ENCODE measurements at regions not wholly inside any gene's neighbourhood (a gene's known extent, or its start where the extent isn't known, plus 50 kb on each side); places are given as distances from the start of the nearest gene placed in this dataset.

GRCh38 chr13:65615506-65615905 is 1614.6 kb downstream of the PCDH9 start (continued):
- TF ChIP-seq, protein P1, sequence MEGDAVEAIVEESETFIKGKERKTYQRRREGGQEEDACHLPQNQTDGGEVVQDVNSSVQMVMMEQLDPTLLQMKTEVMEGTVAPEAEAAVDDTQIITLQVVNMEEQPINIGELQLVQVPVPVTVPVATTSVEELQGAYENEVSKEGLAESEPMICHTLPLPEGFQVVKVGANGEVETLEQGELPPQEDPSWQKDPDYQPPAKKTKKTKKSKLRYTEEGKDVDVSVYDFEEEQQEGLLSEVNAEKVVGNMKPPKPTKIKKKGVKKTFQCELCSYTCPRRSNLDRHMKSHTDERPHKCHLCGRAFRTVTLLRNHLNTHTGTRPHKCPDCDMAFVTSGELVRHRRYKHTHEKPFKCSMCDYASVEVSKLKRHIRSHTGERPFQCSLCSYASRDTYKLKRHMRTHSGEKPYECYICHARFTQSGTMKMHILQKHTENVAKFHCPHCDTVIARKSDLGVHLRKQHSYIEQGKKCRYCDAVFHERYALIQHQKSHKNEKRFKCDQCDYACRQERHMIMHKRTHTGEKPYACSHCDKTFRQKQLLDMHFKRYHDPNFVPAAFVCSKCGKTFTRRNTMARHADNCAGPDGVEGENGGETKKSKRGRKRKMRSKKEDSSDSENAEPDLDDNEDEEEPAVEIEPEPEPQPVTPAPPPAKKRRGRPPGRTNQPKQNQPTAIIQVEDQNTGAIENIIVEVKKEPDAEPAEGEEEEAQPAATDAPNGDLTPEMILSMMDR (conservative IDR thresholded peaks at IDR 0.05; ENCODE audit: low read depth in 2 of 2) = no peak
- TF ChIP-seq CREB1 (CRISPR knock-in tag; IDR thresholded peaks at IDR 0.05; ENCODE audit: low read depth) (no peak), STAT1 (IDR thresholded peaks at IDR 0.05; ENCODE audit: unreplicated experiment) (no peak), JUNB (IDR thresholded peaks at IDR 0.05; ENCODE audit: unreplicated experiment) (no peak)

GRCh38 chr13:65613004-65613403 is 1617.1 kb downstream of the PCDH9 start:
- H3K27me3 ChIP-seq (ENCODE audit: insufficient read depth) = no peaks in the 10 kb centered on the region

More at GRCh38 chr13:65613004-65613403, 1617.1 kb downstream of the PCDH9 start:
- no peak overlapping the region for H2AFZ ChIP-seq
- no peak overlapping the region for H3K4me2 ChIP-seq
- no peak overlapping the region for H3K27ac ChIP-seq (ENCODE audit: low read depth)
- Mint-ChIP-seq H3K36me3 (ENCODE audit: low read depth) (no peaks in the 10 kb centered on the region), H3K9me3 (peaks cover 3% of the 10 kb centered on the region; the same call in 1 of the 3 replicates), H3K4me1 (no peaks in the 10 kb centered on the region), H3K4me3 (no peak overlapping the region), H3K27ac (no peak overlapping the region), H3K27me3 (ENCODE audit: insufficient read depth, low read depth, poor library complexity) (peaks cover 2% of the 10 kb centered on the region)
- ATAC-seq = peak; percentile 74
- no peaks in the 10 kb centered on the region for H3K36me3 ChIP-seq (ENCODE audit: insufficient read depth)
- no peaks in the 10 kb centered on the region for H3K9me2 ChIP-seq (ENCODE audit: insufficient read depth)
- TF ChIP-seq ZNF331 (CRISPR knock-in tag; IDR thresholded peaks at IDR 0.05; ENCODE audit: low read depth) = no peak
- TF ChIP-seq, protein P1 (conservative IDR thresholded peaks at IDR 0.05; ENCODE audit: low read depth in 2 of 2) = peak; percentile 70 to 71
- no peak for TF ChIP-seq ETS1 (IDR thresholded peaks at IDR 0.05)
- no peak for TF ChIP-seq CREB1 (CRISPR knock-in tag; IDR thresholded peaks at IDR 0.05; ENCODE audit: low read depth)
- H3F3A ChIP-seq (replicated peaks; ENCODE audit: low read depth) = no peaks in the 10 kb centered on the region
- peak; percentile 62 for DNase-seq (ENCODE audit: low spot score)
- H3K79me2 ChIP-seq (replicated peaks; ENCODE audit: insufficient read depth) = no peaks in the 10 kb centered on the region
- no peak overlapping the region for H3K4me3 ChIP-seq
- H4K20me1 ChIP-seq (replicated peaks; ENCODE audit: insufficient read depth) = no peaks in the 10 kb centered on the region
- H3K4me1 ChIP-seq (ENCODE audit: insufficient read depth) = no peaks in the 10 kb centered on the region

Data from GM23338 (cell line).